CD4-positive, alpha-beta memory T cell (primary cell): ENCODE measurements at regions not wholly inside any gene's neighbourhood (a gene's known extent, or its start where the extent isn't known, plus 50 kb on each side); places are given as distances from the start of the nearest gene placed in this dataset.

Experiments
- CTCF ChIA-PET: fragments of 350-600 bp; sonication (Branson Sonifier 250); formaldehyde crosslinking; loops from one replicate; lab custom pipeline; 2021; ENCODE audit warnings: inconsistent platforms; ENCODE audit not compliant: partially characterized antibody; lab: Charles Lee
- POLR2A ChIA-PET: fragments of 350-600 bp; sonication (Branson Sonifier 250); formaldehyde crosslinking; loops from one replicate; lab custom pipeline; 2021; ENCODE audit not compliant: partially characterized antibody; lab: Charles Lee
- DNase-seq, 5 donors: peaks; one replicate each; pipeline versions ENCODE4 v3.0.0 to v3.0.0-alpha.2; 2020 to 2022; ENCODE audit warnings: mixed read lengths in 1 of 5
- H3K27ac ChIP-seq: one replicate; pipeline ENCODE4 v1.7.0; 2013; ENCODE audit warnings: low read depth, low read length
- H3K27me3 ChIP-seq: 2 replicates; pipeline ENCODE4 v1.7.0; 2013; ENCODE audit warnings: mild to moderate bottlenecking, low read length, moderate library complexity; ENCODE audit not compliant: insufficient read depth
- H3K36me3 ChIP-seq: 2 replicates; pipeline ENCODE4 v1.7.0; 2013; ENCODE audit warnings: mild to moderate bottlenecking, low read length, moderate library complexity; ENCODE audit not compliant: insufficient read depth
- H3K4me1 ChIP-seq: 2 replicates; pipeline ENCODE4 v1.7.0; 2013; ENCODE audit warnings: mild to moderate bottlenecking, low read length, moderate library complexity; ENCODE audit not compliant: insufficient read depth
- H3K4me3 ChIP-seq, 2 donors: one replicate each; pipeline ENCODE4 v1.7.0; 2013; ENCODE audit warnings: low read length in 2 of 2, mild to moderate bottlenecking in 1 of 2
- H3K9me3 ChIP-seq, 2 donors: one replicate each; pipeline ENCODE4 v1.7.0; 2013; ENCODE audit warnings: low read length in 2 of 2, control low read depth in 1 of 2; ENCODE audit not compliant: control insufficient read depth in 1 of 2
- H3K27ac Mint-ChIP-seq, 7 donors: one replicate each; pipeline ENCODE4 v1.8.0; 2020 to 2021; ENCODE audit warnings: mixed read lengths in 7 of 7, mild to moderate bottlenecking in 6 of 7, inconsistent platforms in 3 of 7, moderate library complexity in 3 of 7
- H3K27me3 Mint-ChIP-seq, 2 donors: one replicate each; pipeline ENCODE4 v1.8.0; 2020 to 2021; ENCODE audit warnings: mixed read lengths in 2 of 2
- H3K36me3 Mint-ChIP-seq, 2 donors: one replicate each; pipeline ENCODE4 v1.8.0; 2020 to 2021; ENCODE audit warnings: mixed read lengths in 2 of 2, inconsistent platforms in 1 of 2, mild to moderate bottlenecking in 1 of 2
- H3K4me1 Mint-ChIP-seq, 4 donors: one replicate each; pipeline ENCODE4 v1.8.0; 2020 to 2021; ENCODE audit warnings: mixed read lengths in 4 of 4, mild to moderate bottlenecking in 1 of 4
- H3K4me3 Mint-ChIP-seq, 8 donors: one replicate each; pipeline ENCODE4 v1.8.0; 2020 to 2021; ENCODE audit warnings: mixed read lengths in 8 of 8, mild to moderate bottlenecking in 7 of 8, moderate library complexity in 6 of 8, inconsistent platforms in 3 of 8
- H3K9me3 Mint-ChIP-seq, 8 donors: one replicate each; pipeline ENCODE4 v1.8.0; 2020 to 2021; ENCODE audit warnings: mixed read lengths in 8 of 8, mild to moderate bottlenecking in 5 of 8, inconsistent platforms in 3 of 8, moderate library complexity in 1 of 8
- intact Hi-C: fragments of 100-400 bp; cut with micrococcal nuclease; formaldehyde crosslinking; loops from one replicate; pipeline ENCODE4 v1.15.1; 2023

DNA sequence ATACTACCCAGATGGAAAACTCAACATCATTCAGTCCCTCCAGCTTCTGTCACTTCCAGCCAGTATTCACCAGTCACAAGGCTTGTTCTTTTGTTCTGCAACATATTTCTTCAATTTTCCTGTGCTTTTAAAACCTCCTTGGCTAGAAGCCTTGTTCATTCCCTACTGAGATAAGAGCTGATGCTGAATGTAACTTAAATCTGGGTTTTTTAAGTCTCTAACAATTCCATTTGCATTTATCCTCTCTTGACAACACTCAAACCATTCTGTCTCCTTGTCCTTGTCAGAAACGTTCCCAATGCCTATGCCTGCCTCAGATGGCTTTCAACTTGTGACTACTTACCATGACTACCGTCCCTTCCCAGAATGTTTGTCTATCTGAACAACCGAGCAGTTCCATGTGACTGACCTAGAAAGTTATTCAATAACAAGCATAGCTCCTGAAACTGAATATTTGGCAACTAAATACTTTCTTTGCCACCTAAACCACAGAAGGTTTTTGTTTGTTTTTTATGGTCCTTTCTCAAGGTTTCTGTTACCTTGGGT, 682.9 kb upstream of the GALNTL6 start:
- ChIA-PET POLR2A (no interaction called here), CTCF (no interaction called here)
- no peaks in the 10 kb centered on the region for H3K4me1 ChIP-seq
- intact Hi-C loops = no loop called here
- H3K4me1 Mint-ChIP-seq = no peaks in the 10 kb centered on the region
- DNase-seq = no peak
- no peaks in the 10 kb centered on the region for H3K36me3 ChIP-seq
- H3K9me3 Mint-ChIP-seq = peaks cover 0 to 17% (median 7%) of the 10 kb centered on the region in 8 donors
- H3K36me3 Mint-ChIP-seq = no peaks in the 10 kb centered on the region
- H3K27me3 ChIP-seq = no peaks in the 10 kb centered on the region
- H3K27ac Mint-ChIP-seq = peak overlapping the region in 1 of 7 donors; percentile 2
- H3K27me3 Mint-ChIP-seq = no peaks in the 10 kb centered on the region
- peaks cover 0 to 4% of the 10 kb centered on the region in 2 donors for H3K9me3 ChIP-seq
- H3K4me3 ChIP-seq = no peak overlapping the region
- H3K27ac ChIP-seq = no peak overlapping the region
- no peak overlapping the region for H3K4me3 Mint-ChIP-seq

DNA sequence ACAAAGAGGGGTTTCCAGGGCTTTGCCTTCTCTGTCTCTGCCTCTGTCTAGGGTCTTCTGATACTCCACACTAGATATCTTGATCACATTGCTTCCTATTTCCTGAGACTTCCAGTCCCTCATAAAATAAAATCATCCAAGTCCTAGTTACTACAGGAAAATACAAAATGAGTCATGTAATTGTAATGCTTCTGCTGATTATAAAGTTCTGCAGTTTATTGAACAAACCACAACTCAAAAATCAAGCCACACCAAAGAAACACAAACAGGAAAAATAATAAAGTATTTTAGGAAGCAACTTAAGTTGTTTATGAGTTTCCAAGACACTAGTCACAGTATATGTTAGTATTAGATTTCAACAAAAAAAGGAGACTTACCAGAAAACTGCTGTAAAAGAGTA, 695.1 kb upstream of the GALNTL6 start:
- Mint-ChIP-seq H3K9me3 (peaks cover 2 to 12% (median 5%) of the 10 kb centered on the region in 8 donors), H3K4me3 (no peak overlapping the region), H3K4me1 (no peaks in the 10 kb centered on the region), H3K27ac (no peak overlapping the region), H3K27me3 (no peaks in the 10 kb centered on the region), H3K36me3 (no peaks in the 10 kb centered on the region)
- Histone ChIP-seq H3K27ac (no peak overlapping the region), H3K36me3 (no peaks in the 10 kb centered on the region), H3K27me3 (no peaks in the 10 kb centered on the region), H3K4me3 (no peak overlapping the region), H3K4me1 (no peaks in the 10 kb centered on the region), H3K9me3 (peaks cover 0 to 2% of the 10 kb centered on the region in 2 donors)
- ChIA-PET POLR2A (no interaction called here), CTCF (no interaction called here)
- intact Hi-C loops = no loop called here
- DNase-seq = no peak

DNA sequence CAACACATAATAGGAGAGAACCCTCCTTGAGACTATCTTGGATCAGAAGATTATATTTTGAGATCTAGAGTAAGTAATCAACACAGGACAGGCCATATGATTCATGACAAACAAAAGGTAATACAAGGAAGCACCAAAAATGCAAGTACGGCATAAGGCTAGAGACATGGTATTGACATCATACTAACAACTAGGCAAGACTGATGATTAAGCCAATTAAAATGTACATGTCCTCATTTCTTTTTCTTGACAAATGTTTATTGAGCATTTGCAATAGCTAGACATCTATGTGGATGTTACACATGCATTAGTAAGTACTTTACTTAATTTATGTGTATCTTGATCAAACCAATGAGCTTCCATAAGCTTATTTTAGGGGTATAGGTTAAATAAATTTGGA, 695.7 kb upstream of the GALNTL6 start:
- no peak overlapping the region for H3K4me3 Mint-ChIP-seq
- no peaks in the 10 kb centered on the region for H3K27me3 Mint-ChIP-seq
- H3K9me3 Mint-ChIP-seq = peaks cover 0 to 12% (median 4%) of the 10 kb centered on the region in 8 donors
- no peaks in the 10 kb centered on the region for H3K36me3 Mint-ChIP-seq
- H3K27ac Mint-ChIP-seq = no peak overlapping the region
- intact Hi-C loops = no loop called here
- Histone ChIP-seq H3K9me3 (peaks cover 0 to 4% of the 10 kb centered on the region in 2 donors), H3K27me3 (no peaks in the 10 kb centered on the region), H3K36me3 (no peaks in the 10 kb centered on the region), H3K4me1 (no peaks in the 10 kb centered on the region), H3K4me3 (no peak overlapping the region), H3K27ac (no peak overlapping the region)
- no peaks in the 10 kb centered on the region for H3K4me1 Mint-ChIP-seq
- CTCF ChIA-PET = no interaction called here
- POLR2A ChIA-PET = no interaction called here
- no peak for DNase-seq

DNA sequence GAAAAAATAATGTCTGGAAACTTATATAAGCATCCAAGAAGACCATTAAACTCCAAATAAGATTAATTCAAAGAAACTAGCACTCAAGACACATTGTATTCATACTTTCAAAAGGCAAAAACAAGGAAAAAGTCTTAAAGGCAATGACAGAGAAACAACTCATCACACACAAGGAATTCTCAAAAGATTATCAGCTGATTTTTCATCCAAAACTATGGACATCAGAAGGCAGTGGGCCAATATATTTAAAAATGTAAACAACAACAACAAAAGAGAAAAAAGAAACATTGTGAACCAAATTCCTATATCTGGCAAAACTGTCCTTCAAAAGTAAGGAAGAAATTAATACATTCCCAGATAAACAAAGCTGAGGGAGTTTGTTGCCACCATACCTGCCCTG, 711.4 kb upstream of the GALNTL6 start:
- no peaks in the 10 kb centered on the region for H3K27me3 Mint-ChIP-seq
- no peak overlapping the region for H3K4me3 Mint-ChIP-seq
- no peak overlapping the region for H3K27ac Mint-ChIP-seq
- no peaks in the 10 kb centered on the region for H3K4me1 Mint-ChIP-seq
- Histone ChIP-seq H3K9me3 (no peaks in the 10 kb centered on the region), H3K27me3 (no peaks in the 10 kb centered on the region), H3K36me3 (no peaks in the 10 kb centered on the region), H3K4me1 (no peaks in the 10 kb centered on the region), H3K27ac (no peak overlapping the region), H3K4me3 (no peak overlapping the region)
- H3K36me3 Mint-ChIP-seq = no peaks in the 10 kb centered on the region
- intact Hi-C loops = no loop called here
- ChIA-PET CTCF (no interaction called here), POLR2A (no interaction called here)
- peaks cover 4 to 33% (median 11%) of the 10 kb centered on the region in 8 donors for H3K9me3 Mint-ChIP-seq
- DNase-seq = no peak

DNA sequence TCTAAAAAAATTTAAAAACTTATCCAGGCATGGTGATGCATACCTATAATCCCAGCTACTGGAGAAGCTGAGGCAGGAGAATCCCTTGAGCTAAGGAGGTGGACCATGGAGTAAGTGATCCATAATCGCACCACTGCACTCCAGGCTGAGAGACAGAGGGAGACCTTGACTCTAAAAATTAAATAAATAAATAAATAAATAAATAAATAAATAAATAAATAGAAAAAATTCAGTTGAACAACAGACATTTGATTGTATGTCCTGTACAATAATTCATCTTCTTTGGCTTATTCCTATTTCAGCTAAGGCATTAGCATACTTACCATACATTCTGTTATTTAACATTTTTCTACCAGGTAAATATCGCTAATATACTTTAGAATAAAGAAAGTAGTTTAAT, 726.1 kb upstream of the GALNTL6 start:
- POLR2A ChIA-PET = no interaction called here
- no peak overlapping the region for H3K27ac Mint-ChIP-seq
- intact Hi-C loops = no loop called here
- Histone ChIP-seq H3K9me3 (no peaks in the 10 kb centered on the region), H3K36me3 (no peaks in the 10 kb centered on the region), H3K4me1 (no peaks in the 10 kb centered on the region), H3K27ac (no peak overlapping the region), H3K4me3 (no peak overlapping the region), H3K27me3 (no peaks in the 10 kb centered on the region)
- H3K9me3 Mint-ChIP-seq = peaks cover 0 to 27% (median 7%) of the 10 kb centered on the region in 8 donors
- no peaks in the 10 kb centered on the region for H3K36me3 Mint-ChIP-seq
- CTCF ChIA-PET = no interaction called here
- H3K4me3 Mint-ChIP-seq = no peak overlapping the region
- H3K27me3 Mint-ChIP-seq = no peaks in the 10 kb centered on the region
- DNase-seq = no peak
- no peaks in the 10 kb centered on the region for H3K4me1 Mint-ChIP-seq

DNA sequence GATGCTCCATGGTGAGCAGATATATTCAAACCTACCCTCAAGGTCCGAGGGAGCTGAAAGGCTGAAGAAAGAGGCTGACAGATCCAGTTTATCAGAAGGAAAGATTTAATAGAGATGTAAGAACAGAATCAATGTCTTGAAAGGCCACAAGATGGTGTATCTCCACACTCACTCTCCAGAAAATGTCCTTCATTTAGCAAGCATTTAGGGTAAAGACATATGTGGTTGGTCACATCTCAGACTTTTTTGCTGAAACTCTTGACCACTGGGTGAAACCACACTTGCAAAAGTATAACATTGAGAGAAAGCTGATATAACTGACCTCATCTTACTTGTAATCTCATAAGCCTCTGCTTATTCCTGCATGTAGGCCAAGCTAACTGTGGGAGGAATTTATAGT, 745.8 kb upstream of the GALNTL6 start:
- Mint-ChIP-seq H3K4me1 (no peaks in the 10 kb centered on the region), H3K36me3 (no peaks in the 10 kb centered on the region), H3K27me3 (no peaks in the 10 kb centered on the region), H3K9me3 (peaks cover 5 to 21% (median 9%) of the 10 kb centered on the region in 8 donors), H3K27ac (no peak overlapping the region), H3K4me3 (no peak overlapping the region)
- Histone ChIP-seq H3K27ac (no peak overlapping the region), H3K27me3 (no peaks in the 10 kb centered on the region), H3K4me3 (no peak overlapping the region), H3K36me3 (no peaks in the 10 kb centered on the region), H3K4me1 (no peaks in the 10 kb centered on the region), H3K9me3 (no peaks in the 10 kb centered on the region)
- ChIA-PET POLR2A (no interaction called here), CTCF (no interaction called here)
- no peak for DNase-seq
- intact Hi-C loops = no loop called here

DNA sequence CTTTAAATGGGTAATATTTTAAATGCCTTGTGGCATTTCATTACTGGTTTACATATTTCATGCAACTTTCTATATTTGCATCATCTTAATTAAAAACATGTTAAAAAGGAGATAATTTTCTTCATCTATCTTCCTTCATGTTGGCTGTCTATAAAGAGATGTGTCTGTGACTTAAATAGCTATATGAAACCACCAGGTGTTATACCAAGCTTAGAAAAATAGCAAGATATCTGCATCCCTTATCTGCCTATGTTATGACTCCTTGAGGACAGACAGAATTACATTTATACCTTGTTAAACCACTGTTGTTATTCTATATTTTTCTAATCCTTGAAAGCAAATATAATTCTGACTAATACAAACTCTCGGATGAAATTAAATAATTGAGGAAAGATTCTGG, 763.8 kb upstream of the GALNTL6 start:
- intact Hi-C loops = no loop called here
- Mint-ChIP-seq H3K4me3 (no peak overlapping the region), H3K36me3 (no peaks in the 10 kb centered on the region), H3K27me3 (no peaks in the 10 kb centered on the region), H3K27ac (no peak overlapping the region), H3K9me3 (peaks cover 0 to 21% (median 9%) of the 10 kb centered on the region in 8 donors), H3K4me1 (no peaks in the 10 kb centered on the region)
- no peaks in the 10 kb centered on the region for H3K36me3 ChIP-seq
- no peaks in the 10 kb centered on the region for H3K9me3 ChIP-seq
- no peak for DNase-seq
- CTCF ChIA-PET = no interaction called here
- H3K4me1 ChIP-seq = no peaks in the 10 kb centered on the region
- H3K4me3 ChIP-seq = no peak overlapping the region
- no peak overlapping the region for H3K27ac ChIP-seq
- POLR2A ChIA-PET = no interaction called here
- H3K27me3 ChIP-seq = no peaks in the 10 kb centered on the region
